ENCODE measurements at regions not wholly inside any gene's neighbourhood (a gene's known extent, or its start where the extent isn't known, plus 50 kb on each side); places are given as distances from the start of the nearest gene placed in this dataset.

- H3K4me1 ChIP-seq (ENCODE audit: control insufficient read depth in 4 of 4, insufficient read depth in 4 of 4, low read length in 3 of 4): peaks cover 0 to 8% (median 3%) of the 10 kb centered on the region in 4 donors
- H3K27me3 ChIP-seq (ENCODE audit: control insufficient read depth in 4 of 4, insufficient read depth in 4 of 4, low read length in 3 of 4): no peaks in the 10 kb centered on the region
- no peak for TF ChIP-seq HNF4G (IDR thresholded peaks at IDR 0.05)
- no peak for TF ChIP-seq HNF4A (conservative IDR thresholded peaks at IDR 0.05)
- TF ChIP-seq GABPA (IDR thresholded peaks at IDR 0.05 in 1 of 2, conservative IDR thresholded peaks at IDR 0.05 in 1 of 2): no peak
- TF ChIP-seq CTCF (IDR thresholded peaks at IDR 0.05; ENCODE audit: low read depth, low read length, missing input control): no peak
- no peak for TF ChIP-seq REST (IDR thresholded peaks at IDR 0.05)
- no peak for TF ChIP-seq EGR1 (IDR thresholded peaks at IDR 0.05; ENCODE audit: low read depth in 2 of 2)
- no peak for TF ChIP-seq FOXA1 (IDR thresholded peaks at IDR 0.05)
- TF ChIP-seq TAF1 (conservative IDR thresholded peaks at IDR 0.05): no peak
- TF ChIP-seq ATF3 (IDR thresholded peaks at IDR 0.05): no peak
- TF ChIP-seq RXRA (IDR thresholded peaks at IDR 0.05): no peak
- no peak for TF ChIP-seq RAD21 (IDR thresholded peaks at IDR 0.05)
- no peak for TF ChIP-seq MAX (IDR thresholded peaks at IDR 0.05)
- no peak for TF ChIP-seq FOXA2 (IDR thresholded peaks at IDR 0.05)
- no peaks in the 10 kb centered on the region for H3K9me3 ChIP-seq (ENCODE audit: control insufficient read depth in 4 of 4, low read length in 3 of 4)
- no peak for DNase-seq (ENCODE audit: low spot score)
- H3K4me3 ChIP-seq (ENCODE audit: low read depth in 1 of 3, low read length in 3 of 3): no peak overlapping the region
- H3K36me3 ChIP-seq (ENCODE audit: control insufficient read depth in 4 of 4, insufficient read depth in 3 of 4, low read depth in 1 of 4, low read length in 3 of 4): no peaks in the 10 kb centered on the region
- H3K9ac ChIP-seq (ENCODE audit: low read depth in 1 of 2, low read length in 2 of 2): no peak overlapping the region
- no peak overlapping the region for H3K27ac ChIP-seq (ENCODE audit: low read depth in 1 of 2, low read length in 2 of 2)
Measured at GRCh38 chr10:118457824-118458428, 115.8 kb upstream of the FAM204A start.

- 70% methylated on average over 6 of the region's 6 CpGs for WGBS
- Histone ChIP-seq H3K27me3 (ENCODE audit: control insufficient read depth in 4 of 4, insufficient read depth in 4 of 4, low read length in 3 of 4) (no peaks in the 10 kb centered on the region), H3K36me3 (ENCODE audit: control insufficient read depth in 4 of 4, insufficient read depth in 3 of 4, low read depth in 1 of 4, low read length in 3 of 4) (no peaks in the 10 kb centered on the region), H3K9me3 (ENCODE audit: control insufficient read depth in 4 of 4, low read length in 3 of 4) (peaks cover 0 to 3% (median under 1%) of the 10 kb centered on the region in 4 donors), H3K4me3 (ENCODE audit: low read depth in 1 of 3, low read length in 3 of 3) (no peak overlapping the region), H3K27ac (ENCODE audit: low read depth in 1 of 2, low read length in 2 of 2) (no peak overlapping the region), H3K4me1 (ENCODE audit: control insufficient read depth in 4 of 4, insufficient read depth in 4 of 4, low read length in 3 of 4) (peaks cover 0 to 8% (median 3%) of the 10 kb centered on the region in 4 donors), H3K9ac (ENCODE audit: low read depth in 1 of 2, low read length in 2 of 2) (no peak overlapping the region)
- DNase-seq (ENCODE audit: low spot score): no peak
- TF ChIP-seq YY1 (IDR thresholded peaks at IDR 0.05) (no peak), EGR1 (IDR thresholded peaks at IDR 0.05; ENCODE audit: low read depth in 2 of 2) (no peak), HNF4G (IDR thresholded peaks at IDR 0.05) (no peak), GABPA (IDR thresholded peaks at IDR 0.05 in 1 of 2, conservative IDR thresholded peaks at IDR 0.05 in 1 of 2) (no peak), HNF4A (conservative IDR thresholded peaks at IDR 0.05) (no peak), MAX (IDR thresholded peaks at IDR 0.05) (no peak), ATF3 (IDR thresholded peaks at IDR 0.05) (no peak), CTCF (IDR thresholded peaks at IDR 0.05; ENCODE audit: low read depth, low read length, missing input control) (no peak), RXRA (IDR thresholded peaks at IDR 0.05) (no peak), REST (IDR thresholded peaks at IDR 0.05) (no peak), JUND (IDR thresholded peaks at IDR 0.05) (no peak), NR2F2 (IDR thresholded peaks at IDR 0.05) (no peak)
Measured at GRCh38 chr10:118455181-118455695, 113.1 kb upstream of the FAM204A start.
